ENCODE measurements at regions not wholly inside any gene's neighbourhood (a gene's known extent, or its start where the extent isn't known, plus 50 kb on each side); places are given as distances from the start of the nearest gene placed in this dataset.

DNA sequence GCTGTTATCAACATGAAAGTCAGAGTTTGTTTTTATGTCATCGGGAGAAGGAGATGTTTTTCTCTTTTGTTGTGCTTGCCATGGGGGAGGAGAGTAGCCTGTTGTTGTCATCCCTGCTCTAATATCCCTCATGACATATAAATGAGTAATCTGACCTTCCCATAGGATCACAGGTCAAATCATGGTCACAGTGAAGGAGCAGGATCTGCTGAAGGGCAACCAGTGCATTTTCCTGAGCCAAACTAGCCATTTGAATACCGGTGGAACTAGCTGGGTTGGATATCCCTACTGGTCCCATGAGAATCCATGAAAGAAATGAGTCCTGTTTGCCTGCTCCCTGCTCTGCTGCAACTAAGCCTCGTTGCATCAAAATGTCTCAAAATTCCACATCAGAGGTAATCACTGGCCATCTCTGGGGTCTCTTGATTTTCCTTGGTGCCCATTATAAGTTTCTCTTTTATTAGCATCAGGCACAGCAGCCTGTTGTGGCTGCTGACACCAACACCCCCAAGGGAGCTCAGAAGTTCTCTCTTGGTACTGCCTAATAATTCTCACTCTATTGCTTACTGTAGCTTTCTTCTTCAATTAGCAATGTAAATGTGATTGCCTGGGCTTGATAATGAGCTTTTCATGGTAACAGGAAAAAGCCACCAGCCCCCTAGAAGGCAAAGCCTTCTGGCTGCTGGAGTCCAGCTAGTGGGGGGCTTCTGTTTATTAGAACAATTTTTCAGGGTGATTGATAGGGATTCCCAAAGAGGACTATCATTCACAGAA, 211.4 kb upstream of the ERCC4 start:
- H3K27me3 ChIP-seq (ENCODE audit: insufficient read depth, low read depth), result no peaks in the 10 kb centered on the region
- H3K27ac ChIP-seq, result no peak overlapping the region
- H3K4me2 ChIP-seq, result no peak overlapping the region

DNA sequence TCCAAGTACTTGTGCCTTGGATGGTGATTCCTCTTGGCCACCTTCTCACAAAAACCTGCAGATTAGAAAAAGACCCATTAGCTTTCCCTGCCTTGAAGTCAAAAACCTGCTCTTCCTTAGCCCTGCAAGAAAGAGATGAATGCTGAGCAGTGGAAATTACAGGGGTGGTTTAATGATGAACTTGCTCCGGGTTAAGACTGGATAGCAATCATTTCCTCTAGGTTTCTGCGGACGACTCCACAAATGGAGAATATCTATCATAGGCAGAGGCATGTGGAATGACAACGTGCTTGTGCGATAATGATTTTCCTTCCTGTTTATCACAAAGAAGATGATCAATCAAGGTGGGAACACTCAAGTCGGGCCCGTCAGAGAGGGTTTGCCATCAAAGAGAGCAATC, 201.2 kb upstream of the ERCC4 start:
- Histone ChIP-seq H3K4me3 (IDR thresholded peaks at IDR 0.05; ENCODE audit: insufficient read depth, low read depth, low read length) (no peak overlapping the region), H3K4me1 (ENCODE audit: low read depth, poor library complexity, severe bottlenecking) (no peaks in the 10 kb centered on the region), H3K9ac (no peak overlapping the region), H3K79me2 (ENCODE audit: insufficient read depth, low read depth) (no peaks in the 10 kb centered on the region), H3K27me3 (ENCODE audit: insufficient read depth, low read depth) (no peaks in the 10 kb centered on the region), H3K4me2 (no peak overlapping the region), H4K20me1 (ENCODE audit: insufficient read depth) (no peaks in the 10 kb centered on the region), H3K36me3 (ENCODE audit: insufficient read depth) (no peaks in the 10 kb centered on the region), H3K27ac (no peak overlapping the region), H2AFZ (ENCODE audit: low read depth) (no peak overlapping the region)
- TF ChIP-seq, protein P1, sequence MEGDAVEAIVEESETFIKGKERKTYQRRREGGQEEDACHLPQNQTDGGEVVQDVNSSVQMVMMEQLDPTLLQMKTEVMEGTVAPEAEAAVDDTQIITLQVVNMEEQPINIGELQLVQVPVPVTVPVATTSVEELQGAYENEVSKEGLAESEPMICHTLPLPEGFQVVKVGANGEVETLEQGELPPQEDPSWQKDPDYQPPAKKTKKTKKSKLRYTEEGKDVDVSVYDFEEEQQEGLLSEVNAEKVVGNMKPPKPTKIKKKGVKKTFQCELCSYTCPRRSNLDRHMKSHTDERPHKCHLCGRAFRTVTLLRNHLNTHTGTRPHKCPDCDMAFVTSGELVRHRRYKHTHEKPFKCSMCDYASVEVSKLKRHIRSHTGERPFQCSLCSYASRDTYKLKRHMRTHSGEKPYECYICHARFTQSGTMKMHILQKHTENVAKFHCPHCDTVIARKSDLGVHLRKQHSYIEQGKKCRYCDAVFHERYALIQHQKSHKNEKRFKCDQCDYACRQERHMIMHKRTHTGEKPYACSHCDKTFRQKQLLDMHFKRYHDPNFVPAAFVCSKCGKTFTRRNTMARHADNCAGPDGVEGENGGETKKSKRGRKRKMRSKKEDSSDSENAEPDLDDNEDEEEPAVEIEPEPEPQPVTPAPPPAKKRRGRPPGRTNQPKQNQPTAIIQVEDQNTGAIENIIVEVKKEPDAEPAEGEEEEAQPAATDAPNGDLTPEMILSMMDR (conservative IDR thresholded peaks at IDR 0.05; ENCODE audit: low read depth, low read length), result no peak

More for the DNA sequence above, 211.4 kb upstream of the ERCC4 start:
- no peak overlapping the region for H3K9ac ChIP-seq
- H3K4me3 ChIP-seq (IDR thresholded peaks at IDR 0.05; ENCODE audit: insufficient read depth, low read depth, low read length), result no peak overlapping the region
- no peaks in the 10 kb centered on the region for H3K4me1 ChIP-seq (ENCODE audit: low read depth, poor library complexity, severe bottlenecking)
- TF ChIP-seq, protein P1 (conservative IDR thresholded peaks at IDR 0.05; ENCODE audit: low read depth, low read length), result no peak
- H3K79me2 ChIP-seq (ENCODE audit: insufficient read depth, low read depth), result no peaks in the 10 kb centered on the region
- H3K36me3 ChIP-seq (ENCODE audit: insufficient read depth), result no peaks in the 10 kb centered on the region
- no peak overlapping the region for H2AFZ ChIP-seq (ENCODE audit: low read depth)
- no peaks in the 10 kb centered on the region for H4K20me1 ChIP-seq (ENCODE audit: insufficient read depth)

DNA sequence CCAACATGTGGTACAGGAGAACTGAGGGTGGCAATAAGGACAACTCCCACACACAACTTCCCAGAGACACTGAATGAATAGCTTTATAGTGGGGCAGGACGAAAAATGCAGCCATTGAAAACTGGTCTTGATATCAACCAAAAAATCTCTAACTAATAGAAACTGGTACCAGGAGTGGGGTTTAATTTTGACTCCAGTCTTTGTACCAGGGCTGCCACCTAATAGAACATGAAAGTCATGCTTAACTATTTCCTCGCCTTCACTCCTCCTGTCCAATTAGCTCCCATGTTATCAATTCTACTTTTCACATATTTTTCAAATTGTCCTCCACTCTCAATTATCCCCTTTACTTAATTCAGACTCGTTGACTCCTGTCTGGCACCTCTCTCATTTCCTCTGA, 192.0 kb upstream of the ERCC4 start:
- peaks cover 7% of the 10 kb centered on the region for H3K4me1 ChIP-seq (ENCODE audit: low read depth, poor library complexity, severe bottlenecking)

DNA sequence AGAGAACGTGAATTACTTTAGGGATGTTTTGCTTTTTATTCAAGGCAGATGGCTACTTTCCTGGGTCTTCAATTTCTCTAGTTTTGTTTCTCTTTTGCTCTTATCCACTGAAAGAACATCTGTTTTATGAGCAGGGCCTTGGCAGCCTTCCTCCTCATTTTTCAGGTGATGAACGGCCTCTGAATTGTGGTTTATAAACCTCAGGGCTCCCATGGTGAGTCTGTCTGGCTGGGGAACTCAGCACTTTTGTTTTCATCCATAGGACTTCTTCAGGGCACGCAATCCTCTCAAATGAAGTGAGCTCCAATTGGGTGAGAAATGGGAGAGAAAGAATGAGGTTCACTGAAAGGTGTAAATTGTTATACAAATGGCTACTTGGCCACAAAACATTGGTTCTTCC, 186.4 kb upstream of the ERCC4 start:
- Histone ChIP-seq H3K27ac (peak overlapping the region; percentile 28; the same call in 1 of the 2 replicates), H3K36me3 (ENCODE audit: insufficient read depth) (no peaks in the 10 kb centered on the region), H3K4me2 (peak overlapping the region; percentile 36), H3K4me3 (IDR thresholded peaks at IDR 0.05; ENCODE audit: insufficient read depth, low read depth, low read length) (no peak overlapping the region), H3K79me2 (ENCODE audit: insufficient read depth, low read depth) (no peaks in the 10 kb centered on the region), H3K4me1 (ENCODE audit: low read depth, poor library complexity, severe bottlenecking) (peaks cover 33% of the 10 kb centered on the region), H3K27me3 (ENCODE audit: insufficient read depth, low read depth) (no peaks in the 10 kb centered on the region), H4K20me1 (ENCODE audit: insufficient read depth) (no peaks in the 10 kb centered on the region), H3K9ac (no peak overlapping the region), H2AFZ (ENCODE audit: low read depth) (no peak overlapping the region)
- TF ChIP-seq, protein P1 (conservative IDR thresholded peaks at IDR 0.05; ENCODE audit: low read depth, low read length), result no peak

More for the DNA sequence above, 192.0 kb upstream of the ERCC4 start:
- H3K9ac ChIP-seq, result no peak overlapping the region
- no peaks in the 10 kb centered on the region for H3K27me3 ChIP-seq (ENCODE audit: insufficient read depth, low read depth)
- H3K36me3 ChIP-seq (ENCODE audit: insufficient read depth), result no peaks in the 10 kb centered on the region
- H4K20me1 ChIP-seq (ENCODE audit: insufficient read depth), result no peaks in the 10 kb centered on the region
- H3K4me3 ChIP-seq (IDR thresholded peaks at IDR 0.05; ENCODE audit: insufficient read depth, low read depth, low read length), result no peak overlapping the region
- H2AFZ ChIP-seq (ENCODE audit: low read depth), result no peak overlapping the region
- TF ChIP-seq, protein P1 (conservative IDR thresholded peaks at IDR 0.05; ENCODE audit: low read depth, low read length), result no peak
- no peak overlapping the region for H3K4me2 ChIP-seq
- H3K79me2 ChIP-seq (ENCODE audit: insufficient read depth, low read depth), result no peaks in the 10 kb centered on the region
- H3K27ac ChIP-seq, result no peak overlapping the region

Measured in KMS-11 (cell line).